HEK293T (cell line): ENCODE measurements at regions not wholly inside any gene's neighbourhood (a gene's known extent, or its start where the extent isn't known, plus 50 kb on each side); places are given as distances from the start of the nearest gene placed in this dataset.
"Not testable (repeated sequence)": the region's sequence is repeated elsewhere in the genome, so short reads cannot be mapped to it uniquely, and the experiment has no call there.

ENCODE experiments used
- BHLHE40 ChIP-seq: fragments of 450-650 bp; IDR thresholded peaks from 2 replicates; pipeline ENCODE4 v1.6.1; 2016; ENCODE audit warnings: mild to moderate bottlenecking, moderate library complexity, borderline replicate concordance
- ELF4 ChIP-seq: fragments of 450-650 bp; IDR thresholded peaks from 2 replicates; pipeline ENCODE4 v1.6.1; 2017; ENCODE audit warnings: antibody characterized with exemption
- FOXA1 ChIP-seq: fragments of 450-650 bp; IDR thresholded peaks from 2 replicates; pipeline ENCODE4 v1.6.1; 2016; ENCODE audit warnings: mild to moderate bottlenecking
- FOXK2 ChIP-seq: fragments of 450-650 bp; IDR thresholded peaks from 2 replicates; pipeline ENCODE4 v1.6.1; 2016; ENCODE audit warnings: mild to moderate bottlenecking
- HDGF ChIP-seq: fragments of 450-650 bp; IDR thresholded peaks from 2 replicates; pipeline ENCODE4 v1.6.1; 2017; ENCODE audit warnings: antibody characterized with exemption, borderline replicate concordance
- SP1 ChIP-seq: fragments of 450-650 bp; IDR thresholded peaks from 2 replicates; pipeline ENCODE4 v1.6.1; 2017

- TF ChIP-seq SP1, FOXA1, FOXK2, HDGF, ELF4, BHLHE40: not testable (repeated sequence)
Measured at GRCh38 chr9:39568900-39569299, 213.4 kb downstream of the SPATA31A1 start.
